IMR-90 (cell line): ENCODE measurements at regions not wholly inside any gene's neighbourhood (a gene's known extent, or its start where the extent isn't known, plus 50 kb on each side); places are given as distances from the start of the nearest gene placed in this dataset.

Experiments
- CEBPB ChIP-seq: IDR thresholded peaks from 2 replicates; pipeline ENCODE4 v1.6.1; 2012; ENCODE audit warnings: low read depth, low read length, improper control_type of control experiment
- CTCF ChIP-seq: conservative IDR thresholded peaks from 2 replicates; pipeline ENCODE4 v1.5.1; 2012; ENCODE audit warnings: mild to moderate bottlenecking, low read depth, low read length, improper control_type of control experiment
- ELK1 ChIP-seq: fragments of 150-350 bp; IDR thresholded peaks from 2 replicates; pipeline ENCODE4 v1.6.1; 2016; ENCODE audit warnings: low read depth, mild to moderate bottlenecking, low read length, moderate library complexity, borderline replicate concordance
- NFE2L2 ChIP-seq: fragments of 150-350 bp; IDR thresholded peaks from 2 replicates; pipeline ENCODE4 v1.6.1; 2016; ENCODE audit warnings: low read depth, mild to moderate bottlenecking, low read length
- POLR2A ChIP-seq: IDR thresholded peaks from 2 replicates; pipeline ENCODE4 v1.6.1; 2012; ENCODE audit warnings: mild to moderate bottlenecking, low read depth, low read length
- RAD21 ChIP-seq: IDR thresholded peaks from 2 replicates; pipeline ENCODE4 v1.6.1; 2012; ENCODE audit warnings: low read length, improper control_type of control experiment
- RFX5 ChIP-seq: IDR thresholded peaks from 2 replicates; pipeline ENCODE4 v1.8.0; 2012; ENCODE audit warnings: low read depth, mild to moderate bottlenecking, low read length, moderate library complexity
- SMC3 ChIP-seq: fragments of 150-350 bp; IDR thresholded peaks from 2 replicates; pipeline ENCODE4 v1.6.1; 2016; ENCODE audit warnings: low read depth, mild to moderate bottlenecking, antibody characterized with exemption, low read length, moderate library complexity
- TF ChIP-seq, protein P1 (sequence below): fragments of 150-350 bp; IDR thresholded peaks from 2 replicates; pipeline ENCODE4 v1.6.1; 2017; ENCODE audit warnings: mild to moderate bottlenecking, antibody characterized with exemption, low read length, low read depth

- no peak for TF ChIP-seq CTCF
- TF ChIP-seq, protein P1, sequence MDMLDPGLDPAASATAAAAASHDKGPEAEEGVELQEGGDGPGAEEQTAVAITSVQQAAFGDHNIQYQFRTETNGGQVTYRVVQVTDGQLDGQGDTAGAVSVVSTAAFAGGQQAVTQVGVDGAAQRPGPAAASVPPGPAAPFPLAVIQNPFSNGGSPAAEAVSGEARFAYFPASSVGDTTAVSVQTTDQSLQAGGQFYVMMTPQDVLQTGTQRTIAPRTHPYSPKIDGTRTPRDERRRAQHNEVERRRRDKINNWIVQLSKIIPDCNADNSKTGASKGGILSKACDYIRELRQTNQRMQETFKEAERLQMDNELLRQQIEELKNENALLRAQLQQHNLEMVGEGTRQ, result no peak
- no peak for TF ChIP-seq CEBPB
- no peak for TF ChIP-seq RFX5
- TF ChIP-seq POLR2A, result no peak
- TF ChIP-seq NFE2L2, result no peak
- no peak for TF ChIP-seq ELK1
- no peak for TF ChIP-seq SMC3
- TF ChIP-seq RAD21, result no peak
Measured at GRCh38 chr10:4006051-4006450, 221.0 kb upstream of the KLF6 start.
